GM12878 (cell line): ENCODE measurements at regions not wholly inside any gene's neighbourhood (a gene's known extent, or its start where the extent isn't known, plus 50 kb on each side); places are given as distances from the start of the nearest gene placed in this dataset.

Experiments
- ATF3 ChIP-seq: IDR thresholded peaks from 2 replicates; pipeline ENCODE4 v1.6.1; 2011; ENCODE audit warnings: low read depth, mild to moderate bottlenecking, low read length, moderate library complexity, borderline replicate concordance; ENCODE audit errors: extremely low read depth
- CEBPB ChIP-seq, 2 experiments: fragments of 150-350 bp in 1 of 2; IDR thresholded peaks; 2 replicates each; pipeline ENCODE4 v1.6.1; 2012 to 2014; ENCODE audit warnings: low read depth in 2 of 2, low read length in 2 of 2, borderline replicate concordance in 1 of 2, inconsistent platforms in 1 of 2
- CHD2 ChIP-seq: IDR thresholded peaks from 2 replicates; pipeline ENCODE4 v1.6.1; 2011; ENCODE audit warnings: low read depth, low read length, improper control_type of control experiment, borderline replicate concordance
- ELK1 ChIP-seq: IDR thresholded peaks from 2 replicates; pipeline ENCODE4 v1.6.1; 2012; ENCODE audit warnings: low read depth, low read length, improper control_type of control experiment
- ETV6 ChIP-seq, 2 experiments: fragments of 450-650 bp in 1 of 2; IDR thresholded peaks in 1 of 2; conservative IDR thresholded peaks in 1 of 2; 2 replicates each; pipeline ENCODE4 v1.6.1; 2014; ENCODE audit warnings: antibody characterized with exemption in 1 of 2, borderline replicate concordance in 1 of 2, low read depth in 1 of 2, mild to moderate bottlenecking in 1 of 2, moderate library complexity in 1 of 2
- FOS ChIP-seq: IDR thresholded peaks from 3 replicates; pipeline ENCODE4 v1.6.1; 2011; ENCODE audit warnings: borderline replicate concordance; ENCODE audit not compliant: insufficient read length; ENCODE audit errors: extremely low read depth
- HDAC6 ChIP-seq: fragments of 200-600 bp; sonication (generic); IDR thresholded peaks from one replicate; pipeline ENCODE4 v1.8.0; 2017; ENCODE audit warnings: antibody characterized with exemption; ENCODE audit not compliant: unreplicated experiment
- IKZF1 ChIP-seq: fragments of 450-650 bp; conservative IDR thresholded peaks from 2 replicates; pipeline ENCODE4 v1.6.1; 2017; ENCODE audit warnings: antibody characterized with exemption, mild to moderate bottlenecking
- MLLT1 ChIP-seq: fragments of 450-650 bp; IDR thresholded peaks from 2 replicates; pipeline ENCODE4 v1.6.1; 2016; ENCODE audit warnings: mild to moderate bottlenecking
- MTA2 ChIP-seq: fragments of 450-650 bp; IDR thresholded peaks from 2 replicates; pipeline ENCODE4 v1.6.1; 2016; ENCODE audit warnings: low read depth, mild to moderate bottlenecking, moderate library complexity
- NBN ChIP-seq: fragments of 450-650 bp; IDR thresholded peaks from 2 replicates; pipeline ENCODE4 v1.6.1; 2016
- SIN3A ChIP-seq: IDR thresholded peaks from 2 replicates; pipeline ENCODE4 v1.6.1; 2012; ENCODE audit warnings: low read depth, low read length, improper control_type of control experiment
- SKIL ChIP-seq: fragments of 450-650 bp; IDR thresholded peaks from 2 replicates; pipeline ENCODE4 v1.6.1; 2017; ENCODE audit warnings: mild to moderate bottlenecking, low read depth, inconsistent platforms; ENCODE audit not compliant: poor library complexity, severe bottlenecking
- SMAD5 ChIP-seq: IDR thresholded peaks from 2 replicates; pipeline ENCODE4 v1.6.1; 2016; ENCODE audit warnings: antibody characterized with exemption, low read depth
- SMC3 ChIP-seq: IDR thresholded peaks from 2 replicates; pipeline ENCODE4 v1.6.1; 2011; ENCODE audit warnings: low read length, improper control_type of control experiment, borderline replicate concordance
- STAT1 ChIP-seq: fragments of 450-650 bp; conservative IDR thresholded peaks from 2 replicates; pipeline ENCODE4 v1.6.1; 2014; ENCODE audit warnings: antibody characterized with exemption, mild to moderate bottlenecking
- TAF1 ChIP-seq: IDR thresholded peaks from 2 replicates; pipeline ENCODE4 v1.6.1; 2011; ENCODE audit warnings: mild to moderate bottlenecking, low read depth, low read length, borderline replicate concordance
- ZNF687 ChIP-seq: fragments of 450-650 bp; IDR thresholded peaks from 2 replicates; pipeline ENCODE4 v1.6.1; 2017; ENCODE audit warnings: mild to moderate bottlenecking, moderate library complexity

- peak; percentile 88 for TF ChIP-seq ZNF687
- TF ChIP-seq SMAD5, result no peak
- TF ChIP-seq TAF1, result 0 out of 2 replicates have a peak, but pooled peaks have one; percentile 22
- TF ChIP-seq SIN3A, result no peak
- TF ChIP-seq SMC3, result peak; percentile 89
- no peak; the same call in 1 of the 2 replicates for TF ChIP-seq MTA2
- TF ChIP-seq IKZF1, result peak; percentile 43
- TF ChIP-seq CEBPB (IDR thresholded peaks at IDR 0.05; ENCODE audit: borderline replicate concordance in 1 of 2, low read depth in 2 of 2, low read length in 2 of 2), result no peak
- TF ChIP-seq FOS, result no peak
- TF ChIP-seq NBN, result peak; percentile 65; the same call in 1 of the 2 replicates
- peak; percentile 70 for TF ChIP-seq MLLT1
- no peak for TF ChIP-seq ATF3
- no peak for TF ChIP-seq ELK1
- TF ChIP-seq STAT1, result no peak
- TF ChIP-seq ETV6 (conservative IDR thresholded peaks at IDR 0.05 in 1 of 2, IDR thresholded peaks at IDR 0.05 in 1 of 2; ENCODE audit: borderline replicate concordance in 1 of 2, low read depth in 1 of 2), result no peak
- TF ChIP-seq HDAC6, result no peak
- TF ChIP-seq SKIL, result no peak
- no peak for TF ChIP-seq CHD2
Measured at GRCh38 chr6:27772261-27773001, 139.8 kb downstream of the OR2B2 start (continued).
